IMR-90 (cell line): ENCODE measurements at regions not wholly inside any gene's neighbourhood (a gene's known extent, or its start where the extent isn't known, plus 50 kb on each side); places are given as distances from the start of the nearest gene placed in this dataset.

Experiments
- ATAC-seq: fragments of 200-7000 bp; cut with Tn5 transposase; 2 replicates; pipeline ENCODE4 v1.9.1; 2020; ENCODE audit warnings: low read depth, mild to moderate bottlenecking, moderate library complexity
- BruUV-seq: library from RNA; stranded (reverse); fragments of 400-500 nt; replicated peaks from 2 replicates; lab custom pipeline; 2021; lab: Mats Ljungman, UMichigan
- CTCF ChIA-PET: fragments of 300-600 bp; formaldehyde crosslinking; extraction: SDS; loops from one replicate; lab custom pipeline; 2021; ENCODE audit warnings: antibody characterized with exemption; lab: Yijun Ruan, JAX
- POLR2A ChIA-PET: fragments of 300-600 bp; sonication (Branson Sonifier 250); formaldehyde crosslinking; loops from one replicate; lab custom pipeline; 2022; ENCODE audit warnings: antibody characterized with exemption; ENCODE audit not compliant: unreplicated experiment; lab: Charles Lee
- DNase-seq: peaks from one replicate; pipeline ENCODE4 v3.0.0; 2013
- H2AFZ ChIP-seq: replicated peaks from 2 replicates; pipeline ENCODE3; 2013; ENCODE audit warnings: low read length, mild to moderate bottlenecking; ENCODE audit not compliant: poor library complexity
- H2AK5ac ChIP-seq: 2 replicates; pipeline ENCODE4 v1.6.1; 2013; ENCODE audit warnings: low read depth, low read length, inconsistent platforms
- H2AK9ac ChIP-seq: replicated peaks from 2 replicates; pipeline ENCODE3; 2013; ENCODE audit warnings: mild to moderate bottlenecking, low read depth, low read length, moderate library complexity; ENCODE audit not compliant: poor library complexity
- H2BK120ac ChIP-seq: 2 replicates; pipeline ENCODE4 v1.6.1; 2013; ENCODE audit warnings: low read depth, low read length, inconsistent platforms
- H2BK15ac ChIP-seq: 3 replicates; pipeline ENCODE4 v1.6.1; 2013; ENCODE audit warnings: low read depth, low read length, inconsistent platforms
- H2BK20ac ChIP-seq: 2 replicates; pipeline ENCODE4 v1.6.1; 2013; ENCODE audit warnings: low read depth, mild to moderate bottlenecking, inconsistent platforms, low read length, moderate library complexity
- H2BK5ac ChIP-seq: 2 replicates; pipeline ENCODE4 v1.6.1; 2013; ENCODE audit warnings: mild to moderate bottlenecking, low read depth, low read length, inconsistent platforms; ENCODE audit not compliant: poor library complexity, severe bottlenecking
- H3K14ac ChIP-seq: replicated peaks from 2 replicates; pipeline ENCODE4 v1.6.1; 2013; ENCODE audit warnings: low read depth, low read length, inconsistent platforms
- H3K18ac ChIP-seq: 2 replicates; pipeline ENCODE4 v1.6.1; 2013; ENCODE audit warnings: low read depth, low read length, control low read depth
- H3K23ac ChIP-seq: 2 replicates; pipeline ENCODE4 v1.6.1; 2013; ENCODE audit warnings: low read depth, low read length, inconsistent platforms
- H3K27ac ChIP-seq: 2 replicates; pipeline ENCODE4 v1.5.1; 2013; ENCODE audit warnings: mild to moderate bottlenecking, control low read depth, low read length; ENCODE audit not compliant: insufficient read depth
- H3K27me3 ChIP-seq: 2 replicates; pipeline ENCODE4 v1.6.1; 2013; ENCODE audit warnings: low read length; ENCODE audit not compliant: control insufficient read depth, insufficient read depth
- H3K36me3 ChIP-seq: 2 replicates; pipeline ENCODE4 v1.6.1; 2013; ENCODE audit warnings: low read length, mixed read lengths; ENCODE audit not compliant: control insufficient read depth, insufficient read depth
- H3K4ac ChIP-seq: 2 replicates; pipeline ENCODE4 v1.6.1; 2013; ENCODE audit warnings: low read depth, low read length, inconsistent platforms
- H3K4me1 ChIP-seq: 2 replicates; pipeline ENCODE4 v1.6.1; 2013; ENCODE audit warnings: low read length, mixed read lengths; ENCODE audit not compliant: control insufficient read depth, insufficient read depth
- H3K4me2 ChIP-seq: 2 replicates; pipeline ENCODE4 v1.6.1; 2013; ENCODE audit warnings: low read depth, mild to moderate bottlenecking, control low read depth, low read length, moderate library complexity
- H3K4me3 ChIP-seq: 2 replicates; pipeline ENCODE4 v1.5.1; 2013; ENCODE audit warnings: low read depth, mild to moderate bottlenecking, control low read depth, low read length, moderate library complexity; ENCODE audit not compliant: insufficient read depth
- H3K56ac ChIP-seq: 2 replicates; pipeline ENCODE4 v1.6.1; 2013; ENCODE audit warnings: low read length, inconsistent platforms; ENCODE audit not compliant: insufficient read depth; ENCODE audit errors: extremely low read depth
- H3K79me1 ChIP-seq, 2 experiments: 2 replicates each; pipeline ENCODE4 v1.6.1; 2013; ENCODE audit warnings: low read length in 2 of 2, inconsistent platforms in 1 of 2, low read depth in 1 of 2
- H3K9ac ChIP-seq: 2 replicates; pipeline ENCODE4 v1.6.1; 2013; ENCODE audit warnings: low read depth, low read length, control low read depth
- H3K9me1 ChIP-seq: 2 replicates; pipeline ENCODE4 v1.6.1; 2013; ENCODE audit warnings: low read length, inconsistent platforms; ENCODE audit not compliant: insufficient read depth
- H3K9me3 ChIP-seq: 2 replicates; pipeline ENCODE4 v1.6.1; 2013; ENCODE audit warnings: low read length; ENCODE audit not compliant: control insufficient read depth, insufficient read depth
- H4K20me1 ChIP-seq: 2 replicates; pipeline ENCODE4 v1.6.1; 2013; ENCODE audit warnings: low read length, inconsistent platforms; ENCODE audit not compliant: insufficient read depth
- H4K5ac ChIP-seq: 2 replicates; pipeline ENCODE4 v1.6.1; 2013; ENCODE audit warnings: mild to moderate bottlenecking, low read depth, low read length, control low read depth
- H4K8ac ChIP-seq, 2 experiments: 2 replicates each; pipeline ENCODE4 v1.6.1; 2013; ENCODE audit warnings: low read depth in 2 of 2, low read length in 2 of 2, control low read depth in 1 of 2, inconsistent platforms in 1 of 2
- H4K91ac ChIP-seq: 2 replicates; pipeline ENCODE4 v1.6.1; 2013; ENCODE audit warnings: low read depth, low read length, inconsistent platforms; ENCODE audit not compliant: insufficient read depth
- CEBPB ChIP-seq: IDR thresholded peaks from 2 replicates; pipeline ENCODE4 v1.6.1; 2012; ENCODE audit warnings: low read depth, low read length, improper control_type of control experiment
- FOS ChIP-seq: fragments of 150-350 bp; IDR thresholded peaks from 2 replicates; pipeline ENCODE4 v1.6.1; 2016; ENCODE audit warnings: low read depth, low read length
- MAFK ChIP-seq: IDR thresholded peaks from 2 replicates; pipeline ENCODE4 v1.6.1; 2012; ENCODE audit warnings: low read depth, low read length, improper control_type of control experiment
- MAZ ChIP-seq: IDR thresholded peaks from 2 replicates; pipeline ENCODE4 v1.6.1; 2012; ENCODE audit warnings: low read depth, mild to moderate bottlenecking, low read length, improper control_type of control experiment, moderate library complexity, borderline replicate concordance
- RAD21 ChIP-seq: IDR thresholded peaks from 2 replicates; pipeline ENCODE4 v1.6.1; 2012; ENCODE audit warnings: low read length, improper control_type of control experiment
- RCOR1 ChIP-seq: IDR thresholded peaks from 2 replicates; pipeline ENCODE4 v1.6.1; 2012; ENCODE audit warnings: mild to moderate bottlenecking, low read length, improper control_type of control experiment; ENCODE audit not compliant: insufficient replicate concordance
- RFX5 ChIP-seq: IDR thresholded peaks from 2 replicates; pipeline ENCODE4 v1.8.0; 2012; ENCODE audit warnings: low read depth, mild to moderate bottlenecking, low read length, moderate library complexity
- SMC3 ChIP-seq: fragments of 150-350 bp; IDR thresholded peaks from 2 replicates; pipeline ENCODE4 v1.6.1; 2016; ENCODE audit warnings: low read depth, mild to moderate bottlenecking, antibody characterized with exemption, low read length, moderate library complexity
- WGBS, 2 experiments: methylation state at CpG; one replicate each; pipeline versions ENCODE4 v1.1.5 to v1.1.7; 2013; ENCODE audit warnings: missing lambda C conversion rate in 2 of 2; ENCODE audit not compliant: insufficient read length in 1 of 2; ENCODE audit errors: extremely low coverage in 2 of 2; 5-methylcytosine and 5-hydroxymethylcytosine counted together
- dilution Hi-C: fragments of 300-500 bp; cut with HindIII; formaldehyde crosslinking; loops from one replicate; pipeline ENCODE4 v1.14.3; 2018; ENCODE audit warnings: low sequenced_read_pairs; ENCODE audit not compliant: unreplicated experiment
- in situ Hi-C: fragments of 300-500 bp; cut with MboI; formaldehyde crosslinking; loops from 3 replicates; pipeline ENCODE4 v1.14.3; 2019; ENCODE audit warnings: low sequenced_read_pairs, inconsistent platforms, mixed read lengths
- intact Hi-C: fragments of 100-400 bp; cut with micrococcal nuclease; formaldehyde crosslinking; loops from 2 replicates; pipeline ENCODE4 v1.10.0; 2022
- TF ChIP-seq, protein P1 (sequence below): fragments of 150-350 bp; IDR thresholded peaks from 2 replicates; pipeline ENCODE4 v1.6.1; 2017; ENCODE audit warnings: mild to moderate bottlenecking, antibody characterized with exemption, low read length, low read depth
- TF ChIP-seq, protein P2 (sequence below): fragments of 150-350 bp; IDR thresholded peaks from 2 replicates; pipeline ENCODE4 v1.6.1; 2016; ENCODE audit warnings: low read depth, mild to moderate bottlenecking, low read length, moderate library complexity, borderline replicate concordance

DNA sequence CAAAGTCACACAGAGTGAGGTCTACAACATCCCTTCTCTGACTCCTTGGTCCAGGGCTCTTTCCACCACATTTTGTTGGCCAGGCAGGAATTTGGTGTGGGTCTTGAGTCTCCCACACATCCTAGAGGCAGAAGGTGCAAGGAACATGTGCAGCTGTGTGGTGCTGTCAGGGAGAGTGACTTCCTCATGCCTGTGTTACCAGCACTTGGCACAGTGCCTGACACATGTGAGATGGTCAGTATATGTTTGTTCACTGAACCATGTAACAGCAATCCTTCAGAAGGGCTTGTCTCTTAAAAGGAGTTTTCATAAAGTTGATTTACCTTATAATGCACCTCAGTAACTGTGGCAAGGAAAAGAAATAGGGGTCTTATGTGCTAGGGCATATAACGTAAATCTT lies 168.5 kb downstream of the CDC5L start:
- H3K9me1 ChIP-seq = no peaks in the 10 kb centered on the region
- H2BK20ac ChIP-seq = no peak overlapping the region
- H3K4ac ChIP-seq = no peak overlapping the region
- H4K5ac ChIP-seq = no peak overlapping the region
- H3K4me2 ChIP-seq = no peak overlapping the region
- POLR2A ChIA-PET = no interaction called here
- no CpG with 5 or more reads among the region's 1 CpG for WGBS, 2 experiments
- no peak overlapping the region for H2BK5ac ChIP-seq
- TF ChIP-seq, protein P1, sequence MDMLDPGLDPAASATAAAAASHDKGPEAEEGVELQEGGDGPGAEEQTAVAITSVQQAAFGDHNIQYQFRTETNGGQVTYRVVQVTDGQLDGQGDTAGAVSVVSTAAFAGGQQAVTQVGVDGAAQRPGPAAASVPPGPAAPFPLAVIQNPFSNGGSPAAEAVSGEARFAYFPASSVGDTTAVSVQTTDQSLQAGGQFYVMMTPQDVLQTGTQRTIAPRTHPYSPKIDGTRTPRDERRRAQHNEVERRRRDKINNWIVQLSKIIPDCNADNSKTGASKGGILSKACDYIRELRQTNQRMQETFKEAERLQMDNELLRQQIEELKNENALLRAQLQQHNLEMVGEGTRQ = no peak
- TF ChIP-seq FOS (no peak), MAZ (no peak), SMC3 (no peak), RCOR1 (no peak), RFX5 (no peak), CEBPB (no peak), RAD21 (no peak), MAFK (no peak)
- TF ChIP-seq, protein P2, sequence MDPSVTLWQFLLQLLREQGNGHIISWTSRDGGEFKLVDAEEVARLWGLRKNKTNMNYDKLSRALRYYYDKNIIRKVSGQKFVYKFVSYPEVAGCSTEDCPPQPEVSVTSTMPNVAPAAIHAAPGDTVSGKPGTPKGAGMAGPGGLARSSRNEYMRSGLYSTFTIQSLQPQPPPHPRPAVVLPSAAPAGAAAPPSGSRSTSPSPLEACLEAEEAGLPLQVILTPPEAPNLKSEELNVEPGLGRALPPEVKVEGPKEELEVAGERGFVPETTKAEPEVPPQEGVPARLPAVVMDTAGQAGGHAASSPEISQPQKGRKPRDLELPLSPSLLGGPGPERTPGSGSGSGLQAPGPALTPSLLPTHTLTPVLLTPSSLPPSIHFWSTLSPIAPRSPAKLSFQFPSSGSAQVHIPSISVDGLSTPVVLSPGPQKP = no peak
- ATAC-seq (no peak), DNase-seq (no peak)
- no peaks in the 10 kb centered on the region for H3K9me3 ChIP-seq
- no peaks in the 10 kb centered on the region for H3K36me3 ChIP-seq
- no peak overlapping the region for H2BK15ac ChIP-seq
- H3K56ac ChIP-seq = no peak overlapping the region
- no peak overlapping the region for H3K18ac ChIP-seq
- H3K27ac ChIP-seq = no peak overlapping the region
- H2AK5ac ChIP-seq = no peak overlapping the region
- no peak overlapping the region for H3K23ac ChIP-seq
- peaks cover 59% of the 10 kb centered on the region for H3K27me3 ChIP-seq
- no peak overlapping the region for H3K14ac ChIP-seq
- no peak overlapping the region for H2BK120ac ChIP-seq
- dilution Hi-C loops = no loop called here
- H2AK9ac ChIP-seq = no peak overlapping the region
- intact Hi-C loops = no loop called here
- BruUV-seq = no TSS peak
- no peaks in the 10 kb centered on the region for H3K79me1 ChIP-seq
- H3K4me3 ChIP-seq = no peak overlapping the region
- CTCF ChIA-PET = no interaction called here
- no peak overlapping the region for H4K91ac ChIP-seq
- no peak overlapping the region for H2AFZ ChIP-seq
- no peak overlapping the region for H3K9ac ChIP-seq
- no peaks in the 10 kb centered on the region for H4K20me1 ChIP-seq
- no peaks in the 10 kb centered on the region; the same call in 1 of the 2 replicates for H3K4me1 ChIP-seq
- H4K8ac ChIP-seq = no peak overlapping the region
- in situ Hi-C loops = no loop called here
